IMR-90 (cell line): ENCODE measurements at regions not wholly inside any gene's neighbourhood (a gene's known extent, or its start where the extent isn't known, plus 50 kb on each side); places are given as distances from the start of the nearest gene placed in this dataset.

Experiments used
- ATAC-seq: fragments of 200-7000 bp; cut with Tn5 transposase; 2 replicates; pipeline ENCODE4 v1.9.1; 2020; ENCODE audit warnings: low read depth, mild to moderate bottlenecking, moderate library complexity
- BruUV-seq: library from RNA; stranded (reverse); fragments of 400-500 nt; replicated peaks from 2 replicates; lab custom pipeline; 2021; lab: Mats Ljungman, UMichigan
- CTCF ChIA-PET: fragments of 300-600 bp; formaldehyde crosslinking; extraction: SDS; loops from one replicate; lab custom pipeline; 2021; ENCODE audit warnings: antibody characterized with exemption; lab: Yijun Ruan, JAX
- POLR2A ChIA-PET: fragments of 300-600 bp; sonication (Branson Sonifier 250); formaldehyde crosslinking; loops from one replicate; lab custom pipeline; 2022; ENCODE audit warnings: antibody characterized with exemption; ENCODE audit not compliant: unreplicated experiment; lab: Charles Lee
- DNase-seq: peaks from one replicate; pipeline ENCODE4 v3.0.0; 2013
- H2AFZ ChIP-seq: replicated peaks from 2 replicates; pipeline ENCODE3; 2013; ENCODE audit warnings: low read length, mild to moderate bottlenecking; ENCODE audit not compliant: poor library complexity
- H2AK5ac ChIP-seq: 2 replicates; pipeline ENCODE4 v1.6.1; 2013; ENCODE audit warnings: low read depth, low read length, inconsistent platforms
- H2AK9ac ChIP-seq: replicated peaks from 2 replicates; pipeline ENCODE3; 2013; ENCODE audit warnings: mild to moderate bottlenecking, low read depth, low read length, moderate library complexity; ENCODE audit not compliant: poor library complexity
- H2BK120ac ChIP-seq: 2 replicates; pipeline ENCODE4 v1.6.1; 2013; ENCODE audit warnings: low read depth, low read length, inconsistent platforms
- H2BK15ac ChIP-seq: 3 replicates; pipeline ENCODE4 v1.6.1; 2013; ENCODE audit warnings: low read depth, low read length, inconsistent platforms
- H2BK20ac ChIP-seq: 2 replicates; pipeline ENCODE4 v1.6.1; 2013; ENCODE audit warnings: low read depth, mild to moderate bottlenecking, inconsistent platforms, low read length, moderate library complexity
- H2BK5ac ChIP-seq: 2 replicates; pipeline ENCODE4 v1.6.1; 2013; ENCODE audit warnings: mild to moderate bottlenecking, low read depth, low read length, inconsistent platforms; ENCODE audit not compliant: poor library complexity, severe bottlenecking
- H3K14ac ChIP-seq: replicated peaks from 2 replicates; pipeline ENCODE4 v1.6.1; 2013; ENCODE audit warnings: low read depth, low read length, inconsistent platforms
- H3K18ac ChIP-seq: 2 replicates; pipeline ENCODE4 v1.6.1; 2013; ENCODE audit warnings: low read depth, low read length, control low read depth
- H3K23ac ChIP-seq: 2 replicates; pipeline ENCODE4 v1.6.1; 2013; ENCODE audit warnings: low read depth, low read length, inconsistent platforms
- H3K27ac ChIP-seq: 2 replicates; pipeline ENCODE4 v1.5.1; 2013; ENCODE audit warnings: mild to moderate bottlenecking, control low read depth, low read length; ENCODE audit not compliant: insufficient read depth
- H3K27me3 ChIP-seq: 2 replicates; pipeline ENCODE4 v1.6.1; 2013; ENCODE audit warnings: low read length; ENCODE audit not compliant: control insufficient read depth, insufficient read depth
- H3K36me3 ChIP-seq: 2 replicates; pipeline ENCODE4 v1.6.1; 2013; ENCODE audit warnings: low read length, mixed read lengths; ENCODE audit not compliant: control insufficient read depth, insufficient read depth
- H3K4ac ChIP-seq: 2 replicates; pipeline ENCODE4 v1.6.1; 2013; ENCODE audit warnings: low read depth, low read length, inconsistent platforms
- H3K4me1 ChIP-seq: 2 replicates; pipeline ENCODE4 v1.6.1; 2013; ENCODE audit warnings: low read length, mixed read lengths; ENCODE audit not compliant: control insufficient read depth, insufficient read depth
- H3K4me2 ChIP-seq: 2 replicates; pipeline ENCODE4 v1.6.1; 2013; ENCODE audit warnings: low read depth, mild to moderate bottlenecking, control low read depth, low read length, moderate library complexity
- H3K4me3 ChIP-seq: 2 replicates; pipeline ENCODE4 v1.5.1; 2013; ENCODE audit warnings: low read depth, mild to moderate bottlenecking, control low read depth, low read length, moderate library complexity; ENCODE audit not compliant: insufficient read depth
- H3K56ac ChIP-seq: 2 replicates; pipeline ENCODE4 v1.6.1; 2013; ENCODE audit warnings: low read length, inconsistent platforms; ENCODE audit not compliant: insufficient read depth; ENCODE audit errors: extremely low read depth
- H3K79me1 ChIP-seq, 2 experiments: 2 replicates each; pipeline ENCODE4 v1.6.1; 2013; ENCODE audit warnings: low read length in 2 of 2, inconsistent platforms in 1 of 2, low read depth in 1 of 2
- H3K9ac ChIP-seq: 2 replicates; pipeline ENCODE4 v1.6.1; 2013; ENCODE audit warnings: low read depth, low read length, control low read depth
- H3K9me1 ChIP-seq: 2 replicates; pipeline ENCODE4 v1.6.1; 2013; ENCODE audit warnings: low read length, inconsistent platforms; ENCODE audit not compliant: insufficient read depth
- H3K9me3 ChIP-seq: 2 replicates; pipeline ENCODE4 v1.6.1; 2013; ENCODE audit warnings: low read length; ENCODE audit not compliant: control insufficient read depth, insufficient read depth
- H4K20me1 ChIP-seq: 2 replicates; pipeline ENCODE4 v1.6.1; 2013; ENCODE audit warnings: low read length, inconsistent platforms; ENCODE audit not compliant: insufficient read depth
- H4K5ac ChIP-seq: 2 replicates; pipeline ENCODE4 v1.6.1; 2013; ENCODE audit warnings: mild to moderate bottlenecking, low read depth, low read length, control low read depth
- H4K8ac ChIP-seq, 2 experiments: 2 replicates each; pipeline ENCODE4 v1.6.1; 2013; ENCODE audit warnings: low read depth in 2 of 2, low read length in 2 of 2, control low read depth in 1 of 2, inconsistent platforms in 1 of 2
- H4K91ac ChIP-seq: 2 replicates; pipeline ENCODE4 v1.6.1; 2013; ENCODE audit warnings: low read depth, low read length, inconsistent platforms; ENCODE audit not compliant: insufficient read depth
- BHLHE40 ChIP-seq: fragments of 150-350 bp; IDR thresholded peaks from 2 replicates; pipeline ENCODE4 v1.6.1; 2016; ENCODE audit warnings: mild to moderate bottlenecking, low read depth, low read length
- CEBPB ChIP-seq: IDR thresholded peaks from 2 replicates; pipeline ENCODE4 v1.6.1; 2012; ENCODE audit warnings: low read depth, low read length, improper control_type of control experiment
- CHD1 ChIP-seq: IDR thresholded peaks from 2 replicates; pipeline ENCODE4 v1.6.1; 2012; ENCODE audit warnings: low read depth, low read length, improper control_type of control experiment
- MAFK ChIP-seq: IDR thresholded peaks from 2 replicates; pipeline ENCODE4 v1.6.1; 2012; ENCODE audit warnings: low read depth, low read length, improper control_type of control experiment
- NFE2L2 ChIP-seq: fragments of 150-350 bp; IDR thresholded peaks from 2 replicates; pipeline ENCODE4 v1.6.1; 2016; ENCODE audit warnings: low read depth, mild to moderate bottlenecking, low read length
- POLR2A ChIP-seq: IDR thresholded peaks from 2 replicates; pipeline ENCODE4 v1.6.1; 2012; ENCODE audit warnings: mild to moderate bottlenecking, low read depth, low read length
- RAD21 ChIP-seq: IDR thresholded peaks from 2 replicates; pipeline ENCODE4 v1.6.1; 2012; ENCODE audit warnings: low read length, improper control_type of control experiment
- RCOR1 ChIP-seq: IDR thresholded peaks from 2 replicates; pipeline ENCODE4 v1.6.1; 2012; ENCODE audit warnings: mild to moderate bottlenecking, low read length, improper control_type of control experiment; ENCODE audit not compliant: insufficient replicate concordance
- RFX5 ChIP-seq: IDR thresholded peaks from 2 replicates; pipeline ENCODE4 v1.8.0; 2012; ENCODE audit warnings: low read depth, mild to moderate bottlenecking, low read length, moderate library complexity
- SMC3 ChIP-seq: fragments of 150-350 bp; IDR thresholded peaks from 2 replicates; pipeline ENCODE4 v1.6.1; 2016; ENCODE audit warnings: low read depth, mild to moderate bottlenecking, antibody characterized with exemption, low read length, moderate library complexity
- WGBS, 2 experiments: methylation state at CpG; one replicate each; pipeline versions ENCODE4 v1.1.5 to v1.1.7; 2013; ENCODE audit warnings: missing lambda C conversion rate in 2 of 2; ENCODE audit not compliant: insufficient read length in 1 of 2; ENCODE audit errors: extremely low coverage in 2 of 2; 5-methylcytosine and 5-hydroxymethylcytosine counted together
- dilution Hi-C: fragments of 300-500 bp; cut with HindIII; formaldehyde crosslinking; loops from one replicate; pipeline ENCODE4 v1.14.3; 2018; ENCODE audit warnings: low sequenced_read_pairs; ENCODE audit not compliant: unreplicated experiment
- in situ Hi-C: fragments of 300-500 bp; cut with MboI; formaldehyde crosslinking; loops from 3 replicates; pipeline ENCODE4 v1.14.3; 2019; ENCODE audit warnings: low sequenced_read_pairs, inconsistent platforms, mixed read lengths
- intact Hi-C: fragments of 100-400 bp; cut with micrococcal nuclease; formaldehyde crosslinking; loops from 2 replicates; pipeline ENCODE4 v1.10.0; 2022
- TF ChIP-seq, protein P1 (sequence below): conservative IDR thresholded peaks from 2 replicates; pipeline ENCODE4 v1.5.1; 2012; ENCODE audit warnings: mild to moderate bottlenecking, low read depth, low read length, improper control_type of control experiment
- TF ChIP-seq, protein P2 (sequence below): fragments of 150-350 bp; IDR thresholded peaks from 2 replicates; pipeline ENCODE4 v1.6.1; 2017; ENCODE audit warnings: mild to moderate bottlenecking, antibody characterized with exemption, low read length, low read depth

DNA sequence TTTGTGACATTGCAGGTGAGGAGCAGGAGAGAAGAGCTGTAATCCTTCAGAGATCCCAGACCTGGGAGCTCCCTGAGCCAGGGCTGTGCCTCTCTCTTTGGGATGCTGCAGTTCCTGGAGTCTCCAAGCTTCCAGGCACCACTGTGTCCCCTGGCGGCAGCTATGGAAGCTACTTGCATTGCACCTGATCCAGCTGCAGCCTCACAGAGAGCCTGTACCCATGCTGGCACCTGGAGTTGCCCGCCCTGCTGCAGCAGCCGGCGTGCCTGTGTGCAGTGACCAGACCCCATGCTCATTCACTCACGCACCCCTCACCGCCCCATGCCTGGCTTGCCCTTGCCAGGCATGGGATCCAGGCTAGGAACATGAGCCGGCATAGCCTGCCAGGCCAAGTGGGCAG is 51.8 kb upstream of the MED9 start:
- in situ Hi-C loops (no loop called here), intact Hi-C loops (no loop called here), dilution Hi-C loops (no loop called here)
- no peak overlapping the region for H2BK5ac ChIP-seq
- no peak overlapping the region for H3K14ac ChIP-seq
- H2AK5ac ChIP-seq: no peak overlapping the region
- no peak overlapping the region for H3K4me3 ChIP-seq
- no peak overlapping the region for H2BK120ac ChIP-seq
- H2BK20ac ChIP-seq: no peak overlapping the region
- H4K8ac ChIP-seq: no peak overlapping the region
- no peak overlapping the region for H3K4ac ChIP-seq
- peaks cover 3% of the 10 kb centered on the region; the same call in 1 of the 2 replicates for H3K27me3 ChIP-seq
- H3K4me2 ChIP-seq: no peak overlapping the region
- H3K4me1 ChIP-seq: peaks cover 2% of the 10 kb centered on the region; the same call in 1 of the 2 replicates
- H4K5ac ChIP-seq: no peak overlapping the region
- H3K18ac ChIP-seq: no peak overlapping the region
- no peak overlapping the region for H2AK9ac ChIP-seq
- no TSS peak for BruUV-seq
- DNase-seq (no peak), ATAC-seq (no peak)
- no peak overlapping the region for H3K9ac ChIP-seq
- TF ChIP-seq CEBPB (no peak), NFE2L2 (no peak), MAFK (no peak), RAD21 (no peak), BHLHE40 (no peak), CHD1 (no peak), RFX5 (no peak), POLR2A (no peak), RCOR1 (no peak), SMC3 (no peak)
- TF ChIP-seq, protein P1, sequence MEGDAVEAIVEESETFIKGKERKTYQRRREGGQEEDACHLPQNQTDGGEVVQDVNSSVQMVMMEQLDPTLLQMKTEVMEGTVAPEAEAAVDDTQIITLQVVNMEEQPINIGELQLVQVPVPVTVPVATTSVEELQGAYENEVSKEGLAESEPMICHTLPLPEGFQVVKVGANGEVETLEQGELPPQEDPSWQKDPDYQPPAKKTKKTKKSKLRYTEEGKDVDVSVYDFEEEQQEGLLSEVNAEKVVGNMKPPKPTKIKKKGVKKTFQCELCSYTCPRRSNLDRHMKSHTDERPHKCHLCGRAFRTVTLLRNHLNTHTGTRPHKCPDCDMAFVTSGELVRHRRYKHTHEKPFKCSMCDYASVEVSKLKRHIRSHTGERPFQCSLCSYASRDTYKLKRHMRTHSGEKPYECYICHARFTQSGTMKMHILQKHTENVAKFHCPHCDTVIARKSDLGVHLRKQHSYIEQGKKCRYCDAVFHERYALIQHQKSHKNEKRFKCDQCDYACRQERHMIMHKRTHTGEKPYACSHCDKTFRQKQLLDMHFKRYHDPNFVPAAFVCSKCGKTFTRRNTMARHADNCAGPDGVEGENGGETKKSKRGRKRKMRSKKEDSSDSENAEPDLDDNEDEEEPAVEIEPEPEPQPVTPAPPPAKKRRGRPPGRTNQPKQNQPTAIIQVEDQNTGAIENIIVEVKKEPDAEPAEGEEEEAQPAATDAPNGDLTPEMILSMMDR: no peak
- TF ChIP-seq, protein P2, sequence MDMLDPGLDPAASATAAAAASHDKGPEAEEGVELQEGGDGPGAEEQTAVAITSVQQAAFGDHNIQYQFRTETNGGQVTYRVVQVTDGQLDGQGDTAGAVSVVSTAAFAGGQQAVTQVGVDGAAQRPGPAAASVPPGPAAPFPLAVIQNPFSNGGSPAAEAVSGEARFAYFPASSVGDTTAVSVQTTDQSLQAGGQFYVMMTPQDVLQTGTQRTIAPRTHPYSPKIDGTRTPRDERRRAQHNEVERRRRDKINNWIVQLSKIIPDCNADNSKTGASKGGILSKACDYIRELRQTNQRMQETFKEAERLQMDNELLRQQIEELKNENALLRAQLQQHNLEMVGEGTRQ: no peak
- no peak overlapping the region for H2AFZ ChIP-seq
- no peak overlapping the region for H3K23ac ChIP-seq
- no peak overlapping the region for H4K91ac ChIP-seq
- H3K56ac ChIP-seq: no peak overlapping the region
- peaks cover 7% of the 10 kb centered on the region; the same call in 1 of the 2 replicates for H3K9me3 ChIP-seq
- H3K36me3 ChIP-seq: no peaks in the 10 kb centered on the region
- ChIA-PET CTCF (no interaction called here), POLR2A (no interaction called here)
- H2BK15ac ChIP-seq: no peak overlapping the region
- no peaks in the 10 kb centered on the region for H3K79me1 ChIP-seq
- no CpG with 5 or more reads among the region's 7 CpGs for WGBS, 2 experiments
- no peaks in the 10 kb centered on the region for H3K9me1 ChIP-seq
- no peaks in the 10 kb centered on the region for H4K20me1 ChIP-seq
- no peak overlapping the region for H3K27ac ChIP-seq
